H9 (cell line): ENCODE measurements at regions not wholly inside any gene's neighbourhood (a gene's known extent, or its start where the extent isn't known, plus 50 kb on each side); places are given as distances from the start of the nearest gene placed in this dataset.

Source experiments
- DNase-seq: peaks from one replicate; pipeline ENCODE4 v3.0.0-alpha.2; 2017
- H2AFZ ChIP-seq: one replicate; pipeline ENCODE4 v1.6.1; 2013; ENCODE audit warnings: mild to moderate bottlenecking, low read length, control low read depth, moderate library complexity
- H2AK5ac ChIP-seq: 2 replicates; pipeline ENCODE4 v1.6.1; 2013; ENCODE audit warnings: low read length, control low read depth, mixed read lengths; ENCODE audit not compliant: insufficient read length
- H2BK120ac ChIP-seq: one replicate; pipeline ENCODE4 v1.6.1; 2013; ENCODE audit warnings: low read depth, mild to moderate bottlenecking, low read length, control low read depth, inconsistent platforms; ENCODE audit not compliant: poor library complexity, severe bottlenecking
- H2BK12ac ChIP-seq: 2 replicates; pipeline ENCODE4 v1.6.1; 2013; ENCODE audit warnings: low read length, control low read depth, mixed read lengths, low read depth; ENCODE audit not compliant: insufficient read length
- H2BK15ac ChIP-seq: 2 replicates; pipeline ENCODE4 v1.6.1; 2013; ENCODE audit warnings: low read depth, low read length, control low read depth
- H2BK20ac ChIP-seq: one replicate; pipeline ENCODE4 v1.6.1; 2013; ENCODE audit warnings: low read depth, mild to moderate bottlenecking, low read length, control low read depth, inconsistent platforms; ENCODE audit not compliant: poor library complexity, severe bottlenecking
- H2BK5ac ChIP-seq: 2 replicates; pipeline ENCODE4 v1.6.1; 2013; ENCODE audit warnings: low read length, control low read depth, mixed read lengths; ENCODE audit not compliant: insufficient read length
- H3K14ac ChIP-seq: 2 replicates; pipeline ENCODE4 v1.6.1; 2013; ENCODE audit warnings: low read length, control low read depth; ENCODE audit not compliant: insufficient read depth
- H3K18ac ChIP-seq: 2 replicates; pipeline ENCODE4 v1.6.1; 2013; ENCODE audit warnings: low read depth, mild to moderate bottlenecking, mixed read lengths, low read length, control low read depth; ENCODE audit not compliant: insufficient read length
- H3K23ac ChIP-seq: 2 replicates; pipeline ENCODE4 v1.6.1; 2013; ENCODE audit warnings: low read length, control low read depth, mixed read lengths, low read depth; ENCODE audit not compliant: insufficient read length
- H3K23me2 ChIP-seq: 2 replicates; pipeline ENCODE4 v1.6.1; 2013; ENCODE audit warnings: low read depth, mild to moderate bottlenecking, mixed read lengths, low read length, control low read depth; ENCODE audit not compliant: insufficient read length, poor library complexity, severe bottlenecking
- H3K27ac ChIP-seq: 2 replicates; pipeline ENCODE4 v1.5.1; 2013; ENCODE audit warnings: low read length, control low read depth, mixed read lengths, low read depth; ENCODE audit not compliant: insufficient read length
- H3K27me3 ChIP-seq: 2 replicates; pipeline ENCODE4 v1.6.1; 2013; ENCODE audit warnings: low read length, control low read depth, inconsistent platforms; ENCODE audit not compliant: insufficient read depth
- H3K4ac ChIP-seq: 2 replicates; pipeline ENCODE4 v1.6.1; 2013; ENCODE audit warnings: low read depth, mild to moderate bottlenecking, control low read depth, inconsistent platforms, low read length, moderate library complexity
- H3K4me1 ChIP-seq: 2 replicates; pipeline ENCODE4 v1.6.1; 2013; ENCODE audit warnings: low read length, control low read depth, inconsistent platforms; ENCODE audit not compliant: insufficient read depth
- H3K4me2 ChIP-seq: 2 replicates; pipeline ENCODE4 v1.6.1; 2013; ENCODE audit warnings: low read length, control low read depth, mixed read lengths; ENCODE audit not compliant: insufficient read length, insufficient read depth
- H3K56ac ChIP-seq: 2 replicates; pipeline ENCODE4 v1.6.1; 2013; ENCODE audit warnings: low read depth, mild to moderate bottlenecking, mixed read lengths, low read length, control low read depth; ENCODE audit not compliant: insufficient read length
- H3K79me1 ChIP-seq: 2 replicates; pipeline ENCODE4 v1.6.1; 2013; ENCODE audit warnings: low read depth, mild to moderate bottlenecking, moderate library complexity, low read length, control low read depth, inconsistent platforms; ENCODE audit not compliant: insufficient read depth, poor library complexity, severe bottlenecking
- H3K79me2 ChIP-seq: 2 replicates; pipeline ENCODE4 v1.6.1; 2013; ENCODE audit warnings: low read length, control low read depth, inconsistent platforms; ENCODE audit not compliant: insufficient read depth
- H3K9ac ChIP-seq: 2 replicates; pipeline ENCODE4 v1.6.1; 2013; ENCODE audit warnings: low read length, control low read depth, mixed read lengths; ENCODE audit not compliant: insufficient read length; ENCODE audit errors: extremely low read depth
- H3K9me3 ChIP-seq: one replicate; pipeline ENCODE4 v1.6.1; 2013; ENCODE audit warnings: low read depth, low read length, inconsistent platforms; ENCODE audit not compliant: control insufficient read depth
- H3T11ph ChIP-seq: one replicate; pipeline ENCODE4 v1.6.1; 2013; ENCODE audit warnings: mild to moderate bottlenecking, low read length, control low read depth, inconsistent platforms
- H4K20me1 ChIP-seq: one replicate; pipeline ENCODE4 v1.6.1; 2013; ENCODE audit not compliant: control insufficient read depth, insufficient read length, insufficient read depth
- H4K5ac ChIP-seq: 2 replicates; pipeline ENCODE4 v1.6.1; 2013; ENCODE audit warnings: low read depth, mild to moderate bottlenecking, mixed read lengths, low read length, control low read depth; ENCODE audit not compliant: insufficient read length
- H4K8ac ChIP-seq: replicated peaks from 2 replicates; pipeline ENCODE4 v1.6.1; 2013; ENCODE audit warnings: low read length, control low read depth, mixed read lengths, low read depth; ENCODE audit not compliant: insufficient read length
- H4K91ac ChIP-seq: 2 replicates; pipeline ENCODE4 v1.6.1; 2013; ENCODE audit warnings: low read depth, mild to moderate bottlenecking, moderate library complexity, mixed read lengths, low read length, control low read depth; ENCODE audit not compliant: insufficient read length
- H3K27ac Mint-ChIP-seq, 3 experiments: 2 replicates in 2 of 3; 3 replicates in 1 of 3; pipeline ENCODE4 v1.8.0; 2020 to 2021; ENCODE audit warnings: mixed read lengths in 3 of 3, mild to moderate bottlenecking in 1 of 3, moderate library complexity in 1 of 3
- H3K27me3 Mint-ChIP-seq: 2 replicates; pipeline ENCODE4 v1.8.0; 2021; ENCODE audit warnings: low read depth, mild to moderate bottlenecking, moderate library complexity, mixed read lengths
- H3K36me3 Mint-ChIP-seq, 3 experiments: 2 replicates in 2 of 3; 3 replicates in 1 of 3; pipeline ENCODE4 v1.8.0; 2020 to 2021; ENCODE audit warnings: low read depth in 3 of 3, mixed read lengths in 3 of 3; ENCODE audit not compliant: insufficient read depth in 1 of 3
- H3K4me1 Mint-ChIP-seq, 2 experiments: 2 replicates each; pipeline ENCODE4 v1.8.0; 2020; ENCODE audit warnings: mixed read lengths in 2 of 2
- H3K4me3 Mint-ChIP-seq, 2 experiments: 2 replicates in 1 of 2; 3 replicates in 1 of 2; pipeline ENCODE4 v1.8.0; 2020 to 2021; ENCODE audit warnings: mild to moderate bottlenecking in 2 of 2, mixed read lengths in 2 of 2, moderate library complexity in 1 of 2
- H3K9me3 Mint-ChIP-seq, 2 experiments: 2 replicates in 1 of 2; 3 replicates in 1 of 2; pipeline ENCODE4 v1.8.0; 2020; ENCODE audit warnings: mild to moderate bottlenecking in 2 of 2, mixed read lengths in 2 of 2, moderate library complexity in 1 of 2
- WGBS: extraction: QIAGEN DNeasy Blood & Tissue Kit; methylation state at CpG from one replicate; pipeline ENCODE4 v1.1.7; 2013; ENCODE audit warnings: missing lambda C conversion rate, low lambda C conversion rate, mixed read lengths; ENCODE audit not compliant: insufficient read length; ENCODE audit errors: extremely low coverage; 5-methylcytosine and 5-hydroxymethylcytosine counted together
- TF ChIP-seq, protein P1 (sequence below): fragments of 200-600 bp; sonication (generic); conservative IDR thresholded peaks from 3 replicates; pipeline ENCODE4 v1.8.0; 2021; ENCODE audit warnings: antibody characterized with exemption, mild to moderate bottlenecking

GRCh38 chr11:104692751-104693150 lies 205.5 kb downstream of the CASP12 start:
- peaks cover 11 to 12% of the 10 kb centered on the region in 2 experiments for H3K4me1 Mint-ChIP-seq
- H3K4me3 Mint-ChIP-seq: no peak overlapping the region
- no peak overlapping the region for H3K4me2 ChIP-seq
- no peaks in the 10 kb centered on the region for H3K4me1 ChIP-seq
- no peaks in the 10 kb centered on the region for H3K9me3 ChIP-seq
- no peaks in the 10 kb centered on the region for H3K79me1 ChIP-seq
- H4K5ac ChIP-seq: no peak overlapping the region
- TF ChIP-seq, protein P1, sequence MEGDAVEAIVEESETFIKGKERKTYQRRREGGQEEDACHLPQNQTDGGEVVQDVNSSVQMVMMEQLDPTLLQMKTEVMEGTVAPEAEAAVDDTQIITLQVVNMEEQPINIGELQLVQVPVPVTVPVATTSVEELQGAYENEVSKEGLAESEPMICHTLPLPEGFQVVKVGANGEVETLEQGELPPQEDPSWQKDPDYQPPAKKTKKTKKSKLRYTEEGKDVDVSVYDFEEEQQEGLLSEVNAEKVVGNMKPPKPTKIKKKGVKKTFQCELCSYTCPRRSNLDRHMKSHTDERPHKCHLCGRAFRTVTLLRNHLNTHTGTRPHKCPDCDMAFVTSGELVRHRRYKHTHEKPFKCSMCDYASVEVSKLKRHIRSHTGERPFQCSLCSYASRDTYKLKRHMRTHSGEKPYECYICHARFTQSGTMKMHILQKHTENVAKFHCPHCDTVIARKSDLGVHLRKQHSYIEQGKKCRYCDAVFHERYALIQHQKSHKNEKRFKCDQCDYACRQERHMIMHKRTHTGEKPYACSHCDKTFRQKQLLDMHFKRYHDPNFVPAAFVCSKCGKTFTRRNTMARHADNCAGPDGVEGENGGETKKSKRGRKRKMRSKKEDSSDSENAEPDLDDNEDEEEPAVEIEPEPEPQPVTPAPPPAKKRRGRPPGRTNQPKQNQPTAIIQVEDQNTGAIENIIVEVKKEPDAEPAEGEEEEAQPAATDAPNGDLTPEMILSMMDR: no peak
- H3K79me2 ChIP-seq: no peaks in the 10 kb centered on the region
- no peak overlapping the region for H2BK5ac ChIP-seq
- no peaks in the 10 kb centered on the region for H3K27me3 Mint-ChIP-seq
- no peaks in the 10 kb centered on the region; a peak in 1 of 5 replicates for H3K9me3 Mint-ChIP-seq
- H4K8ac ChIP-seq: no peak overlapping the region
- H3K4ac ChIP-seq: no peak overlapping the region
- H4K20me1 ChIP-seq: no peaks in the 10 kb centered on the region
- no peak overlapping the region for H2AK5ac ChIP-seq
- H3K27me3 ChIP-seq: no peaks in the 10 kb centered on the region
- H3K27ac Mint-ChIP-seq: no peak overlapping the region
- no peak overlapping the region for H2BK20ac ChIP-seq
- no CpG with 5 or more reads among the region's 1 CpG for WGBS
- no peaks in the 10 kb centered on the region for H3K23me2 ChIP-seq
- no peak overlapping the region for H4K91ac ChIP-seq
- no peak overlapping the region for H3K18ac ChIP-seq
- peaks cover 0 to 9% (median 2%) of the 10 kb centered on the region in 3 experiments; a peak in 3 of 7 replicates for H3K36me3 Mint-ChIP-seq
- H2AFZ ChIP-seq: no peak overlapping the region
- no peak overlapping the region for H2BK15ac ChIP-seq
- H3K14ac ChIP-seq: no peak overlapping the region
- H3K56ac ChIP-seq: no peak overlapping the region
- H3K23ac ChIP-seq: no peak overlapping the region
- H3K27ac ChIP-seq: no peak overlapping the region
- H3T11ph ChIP-seq: no peak overlapping the region
- no peak overlapping the region for H3K9ac ChIP-seq
- H2BK12ac ChIP-seq: no peak overlapping the region
- H2BK120ac ChIP-seq: no peak overlapping the region
- DNase-seq: no peak
